IPS DF 4.7 (cell line): ENCODE measurements at regions not wholly inside any gene's neighbourhood (a gene's known extent, or its start where the extent isn't known, plus 50 kb on each side); places are given as distances from the start of the nearest gene placed in this dataset.

Experiments used
- DNase-seq: peaks from one replicate; pipeline ENCODE4 v3.0.0-alpha.2; 2013; ENCODE audit warnings: low spot score; ENCODE audit errors: extremely low read depth

- DNase-seq, result no peak
These were observed 643.8 kb downstream of the SORCS1 start for GRCh38 chr10:106520698-106521097.

GRCh38 chr10:106519376-106520030 lies 645.0 kb downstream of the SORCS1 start:
- no peak for DNase-seq

- DNase-seq, result no peak
These were observed 649.2 kb downstream of the SORCS1 start for GRCh38 chr10:106515206-106515790.

- no peak for DNase-seq
These were observed 651.1 kb downstream of the SORCS1 start for GRCh38 chr10:106513352-106513771.

GRCh38 chr10:106511917-106512316 lies 652.6 kb downstream of the SORCS1 start:
- no peak for DNase-seq

GRCh38 chr10:106508950-106509349 lies 655.6 kb downstream of the SORCS1 start:
- DNase-seq, result no peak

- DNase-seq, result no peak
These were observed 657.8 kb downstream of the SORCS1 start for GRCh38 chr10:106506526-106507283.

- no peak for DNase-seq
These were observed 660.0 kb downstream of the SORCS1 start for GRCh38 chr10:106504536-106504935.

- no peak for DNase-seq
These were observed 661.9 kb downstream of the SORCS1 start for GRCh38 chr10:106502641-106503040.

GRCh38 chr10:106500925-106501525 lies 663.5 kb downstream of the SORCS1 start:
- no peak for DNase-seq

GRCh38 chr10:106500041-106500924 lies 664.2 kb downstream of the SORCS1 start:
- no peak for DNase-seq

GRCh38 chr10:106499448-106499847 lies 665.1 kb downstream of the SORCS1 start:
- DNase-seq, result no peak

GRCh38 chr10:106498675-106499074 lies 665.8 kb downstream of the SORCS1 start:
- no peak for DNase-seq

GRCh38 chr10:106495931-106496330 lies 668.6 kb downstream of the SORCS1 start:
- DNase-seq, result no peak

- DNase-seq, result no peak
These were observed 670.8 kb downstream of the SORCS1 start for GRCh38 chr10:106493751-106494150.

GRCh38 chr10:106493226-106493625 lies 671.3 kb downstream of the SORCS1 start:
- DNase-seq, result no peak

- DNase-seq, result no peak
These were observed 676.8 kb downstream of the SORCS1 start for GRCh38 chr10:106487726-106488125.

- DNase-seq, result no peak
These were observed 682.8 kb downstream of the SORCS1 start for GRCh38 chr10:106481598-106482275.

GRCh38 chr10:106479636-106480035 lies 684.9 kb downstream of the SORCS1 start:
- DNase-seq, result no peak

- no peak for DNase-seq
These were observed 689.6 kb downstream of the SORCS1 start for GRCh38 chr10:106474876-106475275.
